Prostate gland (tissue), 2 donors: ENCODE measurements at regions not wholly inside any gene's neighbourhood (a gene's known extent, or its start where the extent isn't known, plus 50 kb on each side); places are given as distances from the start of the nearest gene placed in this dataset.

Experiments used
- DNase-seq: peaks from one replicate; pipeline ENCODE4 v3.0.0-alpha.2; 2019; ENCODE audit warnings: low spot score
- H3K27ac ChIP-seq, 2 donors: fragments of 200-600 bp; sonication (generic); 2 replicates each; pipeline ENCODE4 v1.5.1; 2017 to 2019
- H3K27me3 ChIP-seq: fragments of 200-600 bp; sonication (generic); replicated peaks from 2 replicates; pipeline ENCODE4 v1.5.1; 2019; ENCODE audit not compliant: insufficient read depth
- H3K36me3 ChIP-seq, 2 donors: fragments of 200-600 bp; sonication (generic); 1 replicate in 1 of 2; 2 replicates in 1 of 2; pipeline versions ENCODE4 v1.5.1 to v1.8.1; 2017 to 2019
- H3K4me1 ChIP-seq: fragments of 200-600 bp; sonication (generic); replicated peaks from 2 replicates; pipeline ENCODE4 v1.5.1; 2019
- H3K4me3 ChIP-seq, 2 donors: fragments of 200-600 bp; sonication (generic); 2 replicates each; pipeline ENCODE4 v1.5.1; 2017 to 2019
- H3K9me3 ChIP-seq: fragments of 200-600 bp; sonication (generic); 2 replicates; pipeline ENCODE4 v1.5.1; 2017
- CTCF ChIP-seq, 4 experiments: fragments of 200-600 bp in 2 of 4; fragments of 450-650 bp in 2 of 4; sonication (generic) in 2 of 4; IDR thresholded peaks; 1 replicate in 3 of 4; 2 replicates in 1 of 4; pipeline ENCODE4 v1.5.1; 2016 to 2019; ENCODE audit warnings: antibody characterized with exemption in 4 of 4, mild to moderate bottlenecking in 2 of 4, moderate library complexity in 2 of 4
- POLR2A ChIP-seq: fragments of 450-650 bp; IDR thresholded peaks from one replicate; pipeline ENCODE4 v1.6.1; 2016; ENCODE audit warnings: antibody characterized with exemption, mild to moderate bottlenecking
- POLR2AphosphoS5 ChIP-seq: sonication (generic); formaldehyde crosslinking; IDR thresholded peaks from one replicate; pipeline ENCODE4 v1.6.1; 2017; ENCODE audit warnings: antibody characterized with exemption
- WGBS: methylation state at CpG from one replicate; pipeline ENCODE4 v1.1.5; 2018; 5-methylcytosine and 5-hydroxymethylcytosine counted together
- intact Hi-C: fragments of 100-400 bp; cut with DNase I; formaldehyde crosslinking; loops from one replicate; pipeline ENCODE4 v1.14.2; 2022

- no peak overlapping the region for H3K27ac ChIP-seq
- intact Hi-C loops: no loop called here
- no peak for DNase-seq
- H3K27me3 ChIP-seq: no peaks in the 10 kb centered on the region
- WGBS: 68% methylated on average over 2 of the region's 2 CpGs
- no peak for TF ChIP-seq POLR2AphosphoS5
- TF ChIP-seq CTCF (IDR thresholded peaks at IDR 0.05): no peak
- TF ChIP-seq POLR2A: no peak
- H3K36me3 ChIP-seq: no peaks in the 10 kb centered on the region
- H3K9me3 ChIP-seq: no peaks in the 10 kb centered on the region
- H3K4me3 ChIP-seq: no peak overlapping the region
- H3K4me1 ChIP-seq: no peaks in the 10 kb centered on the region
Measured at GRCh38 chr11:115007851-115008250, 329.5 kb downstream of the NXPE2 start.

DNA sequence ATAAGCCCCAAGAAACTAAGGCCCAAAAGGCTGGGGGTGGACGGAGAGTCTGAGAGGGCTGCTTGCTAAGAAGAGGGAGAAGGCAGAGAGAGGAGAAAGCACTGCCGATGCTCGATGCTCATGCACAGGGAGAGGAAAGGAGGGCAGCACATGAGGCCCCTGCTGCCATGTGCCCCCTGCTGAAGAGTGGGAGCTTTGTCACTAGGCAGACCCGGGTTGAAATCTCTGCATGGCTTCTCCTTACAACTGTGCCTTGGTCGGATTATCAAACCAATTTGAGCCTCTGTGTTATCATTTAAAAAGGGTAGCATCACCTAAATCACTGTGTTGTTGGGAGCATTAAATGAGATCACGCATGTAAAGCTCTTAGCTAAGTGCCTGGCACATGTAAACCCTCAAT is 330.5 kb downstream of the NXPE2 start:
- no peak overlapping the region for H3K4me3 ChIP-seq
- TF ChIP-seq POLR2A (no peak), CTCF (IDR thresholded peaks at IDR 0.05) (no peak), POLR2AphosphoS5 (no peak)
- H3K4me1 ChIP-seq: no peaks in the 10 kb centered on the region
- H3K36me3 ChIP-seq: no peaks in the 10 kb centered on the region
- H3K9me3 ChIP-seq: no peaks in the 10 kb centered on the region
- no peak overlapping the region for H3K27ac ChIP-seq
- WGBS: 66% methylated on average over 6 of the region's 6 CpGs
- intact Hi-C loops: no loop called here
- no peak for DNase-seq
- no peaks in the 10 kb centered on the region for H3K27me3 ChIP-seq

GRCh38 chr11:115017529-115017928 is 339.2 kb downstream of the NXPE2 start:
- H3K4me3 ChIP-seq: no peak overlapping the region
- H3K27ac ChIP-seq: no peak overlapping the region
- TF ChIP-seq POLR2A: no peak
- no peak for TF ChIP-seq POLR2AphosphoS5
- no peak for TF ChIP-seq CTCF (IDR thresholded peaks at IDR 0.05)
- H3K9me3 ChIP-seq: no peaks in the 10 kb centered on the region
- no peaks in the 10 kb centered on the region for H3K4me1 ChIP-seq
- intact Hi-C loops: no loop called here
- H3K36me3 ChIP-seq: no peaks in the 10 kb centered on the region
- H3K27me3 ChIP-seq: no peaks in the 10 kb centered on the region
- no peak for DNase-seq

- no peak overlapping the region for H3K4me3 ChIP-seq
- DNase-seq: no peak
- TF ChIP-seq CTCF (IDR thresholded peaks at IDR 0.05) (no peak), POLR2AphosphoS5 (no peak), POLR2A (no peak)
- no peaks in the 10 kb centered on the region for H3K36me3 ChIP-seq
- H3K9me3 ChIP-seq: no peaks in the 10 kb centered on the region
- intact Hi-C loops: no loop called here
- no peaks in the 10 kb centered on the region for H3K4me1 ChIP-seq
- H3K27me3 ChIP-seq: no peaks in the 10 kb centered on the region
- no peak overlapping the region for H3K27ac ChIP-seq
Measured at GRCh38 chr11:115030166-115030565, 351.8 kb downstream of the NXPE2 start.

GRCh38 chr11:115036406-115037180 is 358.3 kb downstream of the NXPE2 start:
- intact Hi-C loops: no loop called here
- DNase-seq: no peak

More at GRCh38 chr11:115036406-115037180, 358.3 kb downstream of the NXPE2 start:
- Histone ChIP-seq H3K4me1 (no peaks in the 10 kb centered on the region), H3K4me3 (no peak overlapping the region), H3K9me3 (no peaks in the 10 kb centered on the region), H3K36me3 (no peaks in the 10 kb centered on the region), H3K27me3 (no peaks in the 10 kb centered on the region), H3K27ac (no peak overlapping the region)
- TF ChIP-seq POLR2AphosphoS5: no peak
- TF ChIP-seq CTCF (IDR thresholded peaks at IDR 0.05): no peak
- TF ChIP-seq POLR2A: no peak
- WGBS: 79% methylated on average over 7 of the region's 7 CpGs
